HG02798 (cell line): ENCODE measurements at regions not wholly inside any gene's neighbourhood (a gene's known extent, or its start where the extent isn't known, plus 50 kb on each side); places are given as distances from the start of the nearest gene placed in this dataset.
A peak's percentile ranks its signal among the peaks of the same experiment; 100 is the strongest.
"Not testable (repeated sequence)": the region's sequence is repeated elsewhere in the genome, so short reads cannot be mapped to it uniquely, and the experiment has no call there.

ENCODE experiments used
- ATAC-seq: cut with Tn5 transposase; IDR thresholded peaks from one replicate; pipeline ENCODE4 v1.9.1; 2021; ENCODE audit warnings: mild to moderate bottlenecking; ENCODE audit not compliant: unreplicated experiment, poor library complexity

DNA sequence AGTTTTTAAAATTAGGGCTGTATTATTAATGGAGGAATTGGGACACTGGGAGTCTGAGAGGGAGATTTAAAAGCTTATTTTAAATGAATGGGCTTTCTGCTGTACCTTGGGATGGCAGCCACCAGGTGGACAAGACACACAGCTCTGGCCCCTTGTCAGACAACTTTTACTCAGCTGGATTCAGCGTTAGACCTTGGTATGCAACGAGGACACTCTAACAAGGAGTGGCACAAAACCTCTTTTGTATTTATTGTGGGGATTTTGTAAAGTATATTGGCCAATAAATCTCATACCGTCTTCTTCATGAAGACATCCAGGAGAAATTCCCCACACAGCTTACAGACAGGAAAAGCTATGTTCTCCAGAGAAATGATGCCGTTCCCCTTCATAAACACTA lies 105.7 kb downstream of the LCA5 start:
- ATAC-seq: no peak

DNA sequence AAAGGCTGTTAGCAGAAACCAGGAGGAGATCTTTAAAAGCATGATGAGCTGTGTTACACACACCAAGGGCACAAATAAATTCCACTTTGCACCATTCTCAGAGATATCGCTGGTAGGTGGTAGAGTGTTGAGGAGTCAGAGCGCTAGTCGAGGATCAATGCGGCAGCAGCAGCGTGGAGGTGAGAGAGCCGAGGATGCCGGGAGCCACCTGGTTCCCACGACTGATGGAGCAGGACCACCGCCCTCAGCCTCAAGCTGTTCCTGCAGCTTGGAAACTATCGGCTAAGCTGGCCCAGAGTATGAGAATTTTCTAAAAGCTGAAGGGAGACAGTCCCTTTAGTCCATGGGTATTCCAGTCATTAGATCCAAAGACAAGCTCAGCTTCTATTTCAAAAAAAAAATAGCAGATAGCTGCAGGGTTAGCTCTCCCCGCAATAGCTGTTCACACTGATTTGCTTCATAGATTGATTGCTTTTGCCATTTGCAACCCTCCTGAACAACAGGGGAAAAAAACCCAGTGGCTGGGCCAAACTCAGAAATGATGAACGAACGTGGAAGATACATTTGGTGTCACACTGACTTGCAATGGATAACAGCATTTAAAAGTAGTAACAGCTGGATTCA lies 106.2 kb downstream of the LCA5 start:
- ATAC-seq: no peak

GRCh38 chr6:79427721-79428120 lies 109.5 kb downstream of the LCA5 start:
- ATAC-seq: no peak

- ATAC-seq: no peak
These were observed 110.5 kb downstream of the LCA5 start for GRCh38 chr6:79426625-79427278.

DNA sequence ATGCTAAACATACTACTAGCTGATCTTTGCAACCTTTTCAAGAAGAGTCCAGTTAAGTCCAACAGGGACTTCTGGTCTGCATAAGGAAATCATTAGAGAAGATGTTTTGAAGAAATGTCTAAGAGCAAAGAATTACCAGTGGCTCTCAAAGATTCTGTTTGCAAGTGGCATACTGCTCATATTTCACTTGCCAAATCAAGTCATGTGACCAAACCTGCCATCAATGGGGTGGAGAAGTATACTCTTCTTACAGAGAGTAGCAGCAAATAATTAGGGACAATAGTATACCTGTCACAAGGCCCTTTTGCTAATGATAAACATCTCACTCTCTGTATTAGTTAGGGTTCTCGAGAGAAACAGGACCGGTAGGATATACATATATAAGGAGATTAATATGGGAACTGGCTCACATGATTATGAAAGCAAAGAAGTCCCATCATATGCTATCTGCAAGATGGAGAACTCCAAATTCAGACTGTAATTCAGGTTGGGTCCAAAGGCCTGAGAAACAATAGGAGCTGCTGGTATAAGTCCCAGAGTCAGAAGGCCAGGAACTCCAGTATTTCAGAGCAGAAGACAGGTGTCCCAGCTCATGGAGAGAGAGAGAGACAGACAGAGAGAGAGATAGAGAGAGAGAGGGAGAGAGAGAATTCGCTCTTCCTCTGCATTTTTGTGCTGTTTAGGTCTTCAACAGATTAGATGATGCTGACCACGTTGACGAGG lies 111.5 kb downstream of the LCA5 start:
- ATAC-seq: no peak

GRCh38 chr6:79423216-79423615 lies 114.0 kb downstream of the LCA5 start:
- ATAC-seq: no peak

GRCh38 chr6:79422666-79423065 lies 114.6 kb downstream of the LCA5 start:
- ATAC-seq: no peak

- ATAC-seq: peak; percentile 57
These were observed 115.3 kb downstream of the LCA5 start for GRCh38 chr6:79421707-79422484.

DNA sequence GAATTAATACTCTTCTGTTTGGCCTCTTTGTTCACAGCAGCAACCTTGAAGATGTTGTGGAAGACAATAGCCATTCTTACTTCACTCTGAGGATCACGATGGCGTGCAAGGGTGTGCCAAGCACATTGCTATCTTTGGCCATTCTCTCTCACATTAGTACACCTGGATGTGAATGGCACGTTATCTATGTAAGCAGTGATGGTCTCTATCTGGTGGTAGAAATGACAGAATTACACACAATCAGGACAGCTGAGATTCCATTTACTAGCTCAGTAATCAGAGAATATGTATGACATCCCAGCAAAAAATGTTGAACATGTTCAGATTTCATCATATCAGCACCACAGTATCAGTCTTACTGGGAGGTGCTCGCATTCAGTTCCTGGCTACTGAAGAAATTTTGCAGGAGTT lies 116.2 kb downstream of the LCA5 start:
- ATAC-seq: no peak

GRCh38 chr6:79420054-79420453 lies 117.2 kb downstream of the LCA5 start:
- peak; percentile 55 for ATAC-seq

GRCh38 chr6:79416931-79417330 lies 120.3 kb downstream of the LCA5 start:
- no peak for ATAC-seq

- no peak for ATAC-seq
These were observed 123.6 kb downstream of the LCA5 start for GRCh38 chr6:79413562-79414002.

GRCh38 chr6:79410806-79411205 lies 126.4 kb downstream of the LCA5 start:
- no peak for ATAC-seq

DNA sequence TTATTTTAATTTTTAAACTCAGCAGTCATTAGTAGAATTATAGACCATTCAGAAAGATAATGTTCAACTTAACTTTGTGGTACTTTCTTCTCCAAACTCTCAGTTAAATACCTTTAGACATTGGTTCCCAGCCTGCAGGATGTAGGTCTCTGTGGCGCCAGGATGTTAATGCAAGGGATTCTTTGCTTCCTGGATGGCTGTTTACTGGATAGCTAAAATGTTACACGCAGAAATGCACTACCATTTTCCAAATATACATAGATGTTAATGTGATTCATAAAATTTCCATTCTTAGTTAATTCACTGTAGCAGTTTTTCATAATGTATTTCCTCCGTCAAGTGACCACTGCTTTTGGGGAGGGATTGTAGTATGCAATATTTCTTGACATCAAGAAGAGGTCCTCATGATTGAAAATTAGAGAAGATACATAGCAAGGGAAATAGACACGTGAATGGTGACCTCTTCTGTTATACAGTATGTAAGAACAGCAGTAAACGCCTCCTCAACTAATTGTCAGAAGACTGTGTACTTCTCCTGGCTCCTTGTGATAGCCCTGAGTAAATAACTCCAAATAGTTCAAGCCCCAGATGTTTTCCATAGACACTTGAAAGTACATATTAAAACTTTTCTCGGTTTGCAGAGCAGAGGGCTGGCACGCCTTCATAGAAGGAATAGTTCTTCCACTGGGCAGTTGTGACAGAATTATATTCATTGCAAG lies 128.8 kb downstream of the LCA5 start:
- no peak for ATAC-seq

GRCh38 chr6:79404677-79405076 lies 132.6 kb downstream of the LCA5 start:
- no peak for ATAC-seq

DNA sequence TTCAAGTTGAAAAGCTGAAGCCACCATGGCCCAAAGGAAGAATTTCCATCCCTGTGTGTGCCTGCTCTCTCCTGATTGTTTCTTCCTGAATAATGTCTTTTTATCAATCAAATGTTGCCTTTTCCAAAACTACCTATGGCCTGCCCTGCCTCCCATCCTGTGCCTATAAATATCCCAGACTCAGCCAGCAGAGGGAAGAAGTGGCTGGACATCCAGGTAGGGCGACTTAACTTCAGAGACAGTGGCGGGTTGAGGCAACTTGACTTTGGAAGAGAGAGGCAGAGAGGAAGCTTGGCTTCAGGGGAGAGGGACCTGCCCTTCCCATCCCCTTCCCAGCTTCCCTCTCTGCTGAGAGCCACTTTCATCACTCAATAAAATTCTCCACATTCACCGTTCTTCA lies 133.0 kb downstream of the LCA5 start:
- no peak for ATAC-seq

GRCh38 chr6:79403563-79403962 lies 133.7 kb downstream of the LCA5 start:
- no peak for ATAC-seq

GRCh38 chr6:79403086-79403485 lies 134.1 kb downstream of the LCA5 start:
- ATAC-seq: no peak

DNA sequence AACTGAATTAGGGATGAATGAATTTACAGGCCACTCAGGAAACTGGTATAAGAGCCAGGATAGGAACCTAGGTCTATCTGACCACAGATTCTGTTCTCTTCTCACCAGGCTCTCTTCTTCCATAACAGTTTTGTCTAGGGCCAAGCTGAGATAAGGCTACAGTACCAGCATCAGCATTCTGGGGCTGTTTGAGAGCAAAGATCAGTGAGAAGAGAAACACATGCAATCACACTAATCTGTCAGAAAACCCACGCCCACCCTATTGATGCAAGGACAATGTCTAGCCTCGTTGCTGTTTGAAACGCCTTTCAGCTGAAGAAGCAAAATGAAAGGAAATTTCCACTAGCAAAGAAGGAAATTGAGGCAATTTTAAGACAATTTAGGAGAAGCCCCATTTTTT lies 137.7 kb downstream of the LCA5 start:
- no peak for ATAC-seq

DNA sequence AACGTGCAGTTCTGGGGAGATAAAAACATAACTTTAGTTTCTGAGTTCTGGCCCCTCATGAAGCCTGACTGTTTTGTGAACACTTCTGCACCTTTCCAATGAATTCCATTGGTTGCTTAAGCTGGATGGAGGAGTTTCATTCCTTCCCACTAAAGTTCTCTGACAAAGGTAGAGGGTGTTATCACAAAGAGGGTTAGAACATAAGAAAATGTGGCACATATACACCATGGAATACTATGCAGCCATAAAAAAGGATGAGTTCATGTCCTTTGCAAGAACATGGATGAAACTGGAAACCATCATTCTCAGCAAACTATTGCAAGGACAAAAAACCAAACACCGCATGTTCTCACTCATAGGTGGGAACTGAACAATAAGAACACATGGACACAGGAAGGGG lies 138.6 kb downstream of the LCA5 start:
- not testable (repeated sequence) for ATAC-seq
